A549 (cell line): ENCODE measurements at regions not wholly inside any gene's neighbourhood (a gene's known extent, or its start where the extent isn't known, plus 50 kb on each side); places are given as distances from the start of the nearest gene placed in this dataset.

Experiments used
- ATAC-seq, 2 experiments: fragments of 200-7000 bp in 1 of 2; fragments of >200 bp in 1 of 2; cut with Nextera tagmentation in 1 of 2; cut with Tn5 transposase in 1 of 2; 3 replicates each; pipeline versions ENCODE4 v1.8.0 to v1.9.1; 2018 to 2020; ENCODE audit warnings: mild to moderate bottlenecking in 1 of 2, moderate library complexity in 1 of 2
- CTCF ChIA-PET: fragments of 300-600 bp; sonication (Branson Sonifier 250); formaldehyde crosslinking; extraction: SDS; loops from one replicate; lab custom pipeline; 2021; ENCODE audit warnings: antibody characterized with exemption, inconsistent platforms; lab: Yijun Ruan, JAX
- POLR2A ChIA-PET: fragments of 350-600 bp; formaldehyde crosslinking; extraction: SDS; loops from one replicate; lab custom pipeline; 2021; ENCODE audit warnings: antibody characterized with exemption, inconsistent platforms; lab: Yijun Ruan, JAX
- DNase-seq, 2 experiments: peaks; one replicate each; pipeline versions ENCODE4 v3.0.0 to v3.0.0-alpha.2; 2011 to 2016; ENCODE audit warnings: low read depth in 1 of 2, low spot score in 1 of 2
- FAIRE-seq: peaks from 2 replicates; lab custom pipeline; 2011; peaks lifted over from hg19 to GRCh38; lab: Jason Lieb, UNC
- H3K27ac ChIP-seq, 2 experiments: fragments of >200 bp; sonication (Bioruptor Twin); formaldehyde crosslinking; 3 replicates each; pipeline ENCODE4 v1.5.1; 2016 to 2017
- H3K4me1 ChIP-seq: fragments of >200 bp; sonication (Bioruptor Twin); formaldehyde crosslinking; 3 replicates; pipeline ENCODE4 v1.6.1; 2016
- H3K4me2 ChIP-seq: fragments of >200 bp; sonication (Bioruptor Twin); formaldehyde crosslinking; 3 replicates; pipeline ENCODE4 v1.6.1; 2016
- H3K4me3 ChIP-seq: fragments of >200 bp; sonication (Bioruptor Twin); formaldehyde crosslinking; 3 replicates; pipeline ENCODE4 v1.5.1; 2016
- H3K9me3 ChIP-seq: fragments of >200 bp; sonication (Bioruptor Twin); formaldehyde crosslinking; 3 replicates; pipeline ENCODE4 v1.6.1; 2016
- ATOH8 ChIP-seq: fragments of 250-450 bp; sonication (Bioruptor Pico); IDR thresholded peaks from 2 replicates; pipeline ENCODE4 v1.5.0; 2020; ENCODE audit warnings: low read depth, mild to moderate bottlenecking, moderate library complexity
- BCL3 ChIP-seq: fragments of >200 bp; sonication (Bioruptor Twin); formaldehyde crosslinking; IDR thresholded peaks from 3 replicates; pipeline ENCODE4 v1.6.1; 2016
- CBX8 ChIP-seq: fragments of 200-600 bp; sonication (generic); IDR thresholded peaks from 2 replicates; pipeline ENCODE4 v1.6.1; 2016
- CEBPB ChIP-seq, 2 experiments: fragments of >200 bp in 1 of 2; sonication (Bioruptor Twin) in 1 of 2; formaldehyde crosslinking in 1 of 2; IDR thresholded peaks; 2 replicates each; pipeline ENCODE4 v1.6.1; 2012 to 2016
- CHD2 ChIP-seq: fragments of 150-350 bp; IDR thresholded peaks from 2 replicates; pipeline ENCODE4 v1.6.1; 2014; ENCODE audit warnings: low read length; ENCODE audit not compliant: partially characterized antibody
- E2F6 ChIP-seq: IDR thresholded peaks from 2 replicates; pipeline ENCODE4 v1.6.1; 2012; ENCODE audit warnings: low read depth, borderline replicate concordance
- EHMT2 ChIP-seq: fragments of 200-600 bp; sonication (generic); IDR thresholded peaks from 2 replicates; pipeline ENCODE4 v1.6.1; 2016; ENCODE audit warnings: antibody characterized with exemption, low read depth, mild to moderate bottlenecking, moderate library complexity
- ESRRA ChIP-seq: fragments of 150-350 bp; IDR thresholded peaks from 2 replicates; pipeline ENCODE4 v1.6.1; 2014; ENCODE audit warnings: mild to moderate bottlenecking, low read length, borderline replicate concordance
- FOSL2 ChIP-seq, 2 experiments: fragments of 450-650 bp in 1 of 2; fragments of >200 bp in 1 of 2; sonication (Bioruptor Twin) in 1 of 2; formaldehyde crosslinking; IDR thresholded peaks; 2 replicates each; pipeline versions ENCODE4 v1.5.0 to v1.6.1; 2016 to 2020; ENCODE audit warnings: mild to moderate bottlenecking in 1 of 2, moderate library complexity in 1 of 2
- FOXS1 ChIP-seq: fragments of 250-450 bp; sonication (Bioruptor Pico); IDR thresholded peaks from 2 replicates; pipeline ENCODE4 v1.5.0; 2020; ENCODE audit warnings: mild to moderate bottlenecking, moderate library complexity
- HDAC2 ChIP-seq: fragments of 200-600 bp; sonication (generic); IDR thresholded peaks from 2 replicates; pipeline ENCODE4 v1.6.1; 2016
- HOXB13 ChIP-seq: fragments of 250-450 bp; sonication (Bioruptor Pico); IDR thresholded peaks from 2 replicates; pipeline ENCODE4 v1.5.0; 2020; ENCODE audit warnings: low read depth, mild to moderate bottlenecking, moderate library complexity
- HOXB5 ChIP-seq: fragments of 250-450 bp; sonication (Bioruptor Pico); IDR thresholded peaks from 2 replicates; pipeline ENCODE4 v1.5.0; 2020; ENCODE audit warnings: mild to moderate bottlenecking, moderate library complexity
- JUNB ChIP-seq: fragments of >200 bp; sonication (Bioruptor Twin); formaldehyde crosslinking; IDR thresholded peaks from 2 replicates; pipeline ENCODE4 v1.6.1; 2016
- KDM5A ChIP-seq: fragments of 200-600 bp; sonication (generic); IDR thresholded peaks from 2 replicates; pipeline ENCODE4 v1.6.1; 2016; ENCODE audit warnings: antibody characterized with exemption, mild to moderate bottlenecking
- MAFK ChIP-seq: fragments of 450-650 bp; IDR thresholded peaks from 2 replicates; pipeline ENCODE4 v1.6.1; 2014; ENCODE audit not compliant: partially characterized antibody
- MAX ChIP-seq: IDR thresholded peaks from 2 replicates; pipeline ENCODE4 v1.6.1; 2012
- MAZ ChIP-seq: fragments of 150-350 bp; IDR thresholded peaks from 2 replicates; pipeline ENCODE4 v1.6.1; 2014; ENCODE audit warnings: antibody characterized with exemption, low read depth, low read length, borderline replicate concordance
- MYC ChIP-seq: IDR thresholded peaks from 2 replicates; pipeline ENCODE4 v1.6.1; 2012; ENCODE audit warnings: mild to moderate bottlenecking, inconsistent platforms, low read length, improper control_type of control experiment, borderline replicate concordance
- NPAS2 ChIP-seq: fragments of 250-450 bp; sonication (Bioruptor Pico); IDR thresholded peaks from 2 replicates; pipeline ENCODE4 v1.8.0; 2022; ENCODE audit warnings: mild to moderate bottlenecking, moderate library complexity, borderline replicate concordance
- PHF8 ChIP-seq: fragments of 200-600 bp; sonication (generic); IDR thresholded peaks from 2 replicates; pipeline ENCODE4 v1.6.1; 2016; ENCODE audit warnings: low read depth, mild to moderate bottlenecking, antibody characterized with exemption, moderate library complexity, borderline replicate concordance
- RFX5 ChIP-seq: fragments of 450-650 bp; IDR thresholded peaks from 2 replicates; pipeline ENCODE4 v1.7.1; 2014; ENCODE audit warnings: antibody characterized with exemption, mild to moderate bottlenecking, moderate library complexity
- RNF2 ChIP-seq: fragments of 200-600 bp; sonication (generic); IDR thresholded peaks from 2 replicates; pipeline ENCODE4 v1.6.1; 2016; ENCODE audit warnings: low read depth, mild to moderate bottlenecking, antibody characterized with exemption, moderate library complexity, borderline replicate concordance
- TFCP2L1 ChIP-seq: fragments of 250-450 bp; sonication (Bioruptor Pico); IDR thresholded peaks from 2 replicates; pipeline ENCODE4 v1.5.0; 2021; ENCODE audit warnings: mild to moderate bottlenecking
- TP53 ChIP-seq: fragments of 250-450 bp; sonication (Bioruptor Pico); IDR thresholded peaks from 2 replicates; pipeline ENCODE4 v1.5.0; 2021; ENCODE audit warnings: mild to moderate bottlenecking, moderate library complexity
- ZC3H11A ChIP-seq: fragments of 450-650 bp; IDR thresholded peaks from 2 replicates; pipeline ENCODE4 v1.6.1; 2014; ENCODE audit warnings: antibody characterized with exemption, mild to moderate bottlenecking
- WGBS: methylation state at CpG from one replicate; pipeline ENCODE4 v1.1.6; 2017; ENCODE audit errors: missing lambda C conversion rate; 5-methylcytosine and 5-hydroxymethylcytosine counted together

GRCh38 chr7:89760690-89761089, 393.6 kb upstream of the STEAP1 start:
- ChIA-PET POLR2A (no interaction called here), CTCF (no interaction called here)
- FAIRE-seq (no peak), DNase-seq (no peak), ATAC-seq (no peak)
- WGBS: 4% methylated on average over 3 of the region's 3 CpGs
- Histone ChIP-seq H3K27ac (no peak overlapping the region), H3K4me2 (no peak overlapping the region), H3K4me1 (no peaks in the 10 kb centered on the region), H3K4me3 (no peak overlapping the region), H3K9me3 (no peaks in the 10 kb centered on the region)
- no peak for TF ChIP-seq EHMT2
- TF ChIP-seq TFCP2L1 (CRISPR knock-in tag): no peak
- TF ChIP-seq CBX8: no peak
- no peak for TF ChIP-seq MAX
- TF ChIP-seq MYC: no peak
- no peak for TF ChIP-seq PHF8
- TF ChIP-seq NPAS2 (CRISPR knock-in tag): no peak
- no peak for TF ChIP-seq FOSL2 (IDR thresholded peaks at IDR 0.05)
- TF ChIP-seq FOSL2 (CRISPR knock-in tag; IDR thresholded peaks at IDR 0.05): no peak
- no peak for TF ChIP-seq E2F6
- no peak for TF ChIP-seq RNF2

GRCh38 chr7:89761173-89761572, 393.1 kb upstream of the STEAP1 start:
- ChIA-PET POLR2A (no interaction called here), CTCF (no interaction called here)
- DNase-seq: no peak
- TF ChIP-seq ZC3H11A (no peak), PHF8 (no peak), CBX8 (no peak), TFCP2L1 (CRISPR knock-in tag) (no peak)
- ATAC-seq: no peak
- Histone ChIP-seq H3K4me3 (no peak overlapping the region), H3K9me3 (no peaks in the 10 kb centered on the region), H3K4me1 (no peaks in the 10 kb centered on the region), H3K4me2 (no peak overlapping the region), H3K27ac (no peak overlapping the region)
- no peak for FAIRE-seq
- 9% methylated on average over 1 of the region's 1 CpG for WGBS

GRCh38 chr7:89770161-89770560, 384.1 kb upstream of the STEAP1 start:
- H3K4me3 ChIP-seq: no peak overlapping the region
- ChIA-PET CTCF (no interaction called here), POLR2A (no interaction called here)
- DNase-seq (no peak), ATAC-seq (no peak), FAIRE-seq (no peak)
- no peak overlapping the region for H3K27ac ChIP-seq
- TF ChIP-seq JUNB (no peak), MAFK (no peak), ATOH8 (CRISPR knock-in tag) (no peak), HDAC2 (no peak), HOXB13 (CRISPR knock-in tag) (no peak), BCL3 (no peak), KDM5A (no peak), FOXS1 (no peak), TP53 (no peak), HOXB5 (no peak), ESRRA (no peak), ZC3H11A (no peak), RFX5 (no peak), CHD2 (no peak), EHMT2 (no peak), CEBPB (IDR thresholded peaks at IDR 0.05) (no peak), MAZ (no peak)
- H3K4me2 ChIP-seq: no peak overlapping the region
- 17% methylated on average over 4 of the region's 4 CpGs for WGBS
- no peaks in the 10 kb centered on the region for H3K9me3 ChIP-seq
- no peaks in the 10 kb centered on the region for H3K4me1 ChIP-seq
